ENCODE measurements at regions not wholly inside any gene's neighbourhood (a gene's known extent, or its start where the extent isn't known, plus 50 kb on each side); places are given as distances from the start of the nearest gene placed in this dataset.

DNA sequence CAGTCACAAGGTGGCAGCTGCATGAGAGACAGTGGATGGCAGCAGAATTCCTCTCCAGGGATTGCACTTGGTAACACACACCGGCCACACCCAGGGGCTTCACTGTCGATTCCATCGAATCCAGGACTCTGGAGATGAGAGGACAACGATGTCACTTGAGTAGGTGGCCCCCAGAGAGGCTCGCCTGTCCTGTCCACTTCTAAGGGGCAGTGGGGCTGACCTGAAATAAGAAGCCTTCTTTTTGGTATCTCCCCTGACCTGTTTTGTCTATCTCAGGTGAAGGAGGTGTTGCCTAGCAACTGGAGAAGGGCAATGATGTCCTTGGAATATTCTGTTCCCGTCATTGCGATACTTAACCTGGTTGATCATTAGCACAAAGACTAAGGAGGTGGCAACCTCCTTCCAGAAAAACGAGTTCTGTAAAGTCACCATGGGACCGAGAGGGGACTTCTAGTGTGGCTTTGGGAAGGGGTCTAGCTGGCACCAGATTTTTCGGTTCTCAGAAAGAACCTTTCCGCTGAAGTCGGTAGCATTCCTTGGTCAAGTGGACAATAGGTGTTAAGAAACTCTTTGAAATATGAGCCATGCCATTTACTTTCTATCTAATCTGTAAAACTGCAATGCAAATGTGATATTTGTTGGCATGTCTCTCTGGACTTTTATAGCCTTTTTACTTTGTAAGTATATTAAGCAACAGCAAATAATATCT, 85.2 kb upstream of the TMPRSS2 start:
- peak; percentile 51 to 64 for DNase-seq

DNA sequence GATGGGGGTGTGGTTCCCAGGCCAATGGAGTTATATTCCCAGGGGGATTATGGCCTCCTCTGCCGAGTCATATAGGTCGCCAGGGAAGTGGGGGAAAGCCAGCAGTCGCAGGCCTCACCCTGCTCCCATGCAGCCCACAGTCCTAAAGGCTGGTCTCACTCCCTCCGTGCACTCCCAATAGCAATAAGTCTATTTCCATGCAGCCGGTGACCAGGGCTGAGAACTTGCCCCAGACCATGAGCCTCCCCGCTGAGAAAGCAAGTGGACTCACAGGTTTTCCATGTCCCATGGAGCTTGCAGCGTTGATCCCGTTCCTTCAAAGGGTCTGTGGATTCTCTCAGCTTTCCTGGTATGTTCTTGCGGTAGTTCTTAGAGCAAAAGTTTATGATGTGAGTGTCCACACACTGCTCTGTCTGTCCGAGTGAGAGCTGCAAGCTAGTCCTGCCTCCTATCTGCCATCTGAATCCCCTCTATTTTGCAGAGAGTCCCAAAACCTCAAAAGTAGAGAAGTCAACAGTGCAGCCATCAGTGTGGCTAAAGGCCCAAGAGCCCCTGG, 81.7 kb upstream of the TMPRSS2 start:
- no peak for DNase-seq

DNA sequence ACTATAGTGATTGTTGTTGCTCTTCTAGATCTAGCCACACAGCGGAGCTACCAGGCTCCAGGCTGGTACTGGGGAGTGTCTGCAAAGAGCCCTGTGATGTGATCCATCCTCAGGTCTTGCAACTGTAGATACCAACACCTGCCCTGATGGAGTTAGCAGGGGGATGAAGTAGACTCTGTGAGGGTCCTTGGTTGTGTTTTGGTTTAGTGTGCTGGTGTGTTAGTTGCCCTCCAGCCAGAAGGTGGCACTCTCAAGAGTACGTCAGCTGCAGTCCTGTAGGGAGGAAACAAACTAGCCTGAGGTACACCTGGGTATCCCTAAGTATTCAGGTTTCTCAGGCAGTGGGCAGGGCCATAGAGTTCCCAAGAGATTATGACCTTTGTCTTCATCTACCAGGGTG, 81.2 kb upstream of the TMPRSS2 start:
- no peak for DNase-seq

DNA sequence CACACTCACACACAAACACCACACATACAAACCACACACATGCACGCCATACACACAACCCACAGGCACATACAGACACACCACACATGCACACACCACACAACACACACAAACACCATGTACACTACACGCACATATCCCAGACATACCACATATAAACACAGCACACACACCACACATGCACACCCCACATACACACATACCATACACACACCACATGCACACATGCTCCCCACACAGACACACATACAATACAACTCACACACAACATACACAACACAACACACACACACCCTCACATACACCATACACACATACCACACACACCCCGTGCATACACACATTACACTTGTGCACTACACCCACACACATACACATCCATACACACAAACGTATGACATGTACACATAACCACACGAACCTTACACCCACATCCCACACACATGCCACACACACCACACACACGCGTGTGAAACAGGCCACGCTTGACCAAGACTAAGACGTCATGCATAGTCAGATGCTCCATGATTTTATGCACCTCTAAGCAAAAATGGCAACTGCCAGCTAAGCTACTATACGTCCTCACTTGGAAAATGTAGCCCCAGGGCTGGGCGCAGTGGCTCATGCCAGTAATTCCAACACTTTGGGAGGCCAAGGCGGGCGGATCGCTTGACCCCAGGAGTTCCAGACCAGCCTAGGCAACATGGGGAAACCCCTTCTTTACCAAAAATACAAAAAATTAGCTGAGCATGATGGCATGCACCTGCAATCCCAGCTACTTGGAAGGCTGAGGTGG, 77.4 kb upstream of the TMPRSS2 start:
- no peak for DNase-seq

DNA sequence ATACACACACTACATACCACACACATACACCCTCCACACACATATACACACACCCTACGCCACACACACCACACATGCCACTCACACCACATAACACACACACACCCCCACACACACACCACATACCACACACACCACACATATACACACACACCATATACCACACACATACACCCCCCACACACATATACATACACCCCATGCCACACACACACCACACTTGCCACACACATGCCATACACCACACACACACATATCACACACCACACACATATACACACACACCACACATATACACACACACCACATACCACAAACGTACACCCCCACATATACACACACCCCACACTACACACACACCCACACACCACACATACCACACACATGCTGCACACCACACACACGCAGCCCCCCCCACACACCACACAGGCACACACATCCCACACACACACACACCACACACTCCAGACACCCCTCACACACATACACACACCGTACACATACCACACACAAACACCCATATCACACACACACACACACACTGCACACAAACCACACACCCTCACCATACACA, 76.7 kb upstream of the TMPRSS2 start:
- DNase-seq, result no peak

DNA sequence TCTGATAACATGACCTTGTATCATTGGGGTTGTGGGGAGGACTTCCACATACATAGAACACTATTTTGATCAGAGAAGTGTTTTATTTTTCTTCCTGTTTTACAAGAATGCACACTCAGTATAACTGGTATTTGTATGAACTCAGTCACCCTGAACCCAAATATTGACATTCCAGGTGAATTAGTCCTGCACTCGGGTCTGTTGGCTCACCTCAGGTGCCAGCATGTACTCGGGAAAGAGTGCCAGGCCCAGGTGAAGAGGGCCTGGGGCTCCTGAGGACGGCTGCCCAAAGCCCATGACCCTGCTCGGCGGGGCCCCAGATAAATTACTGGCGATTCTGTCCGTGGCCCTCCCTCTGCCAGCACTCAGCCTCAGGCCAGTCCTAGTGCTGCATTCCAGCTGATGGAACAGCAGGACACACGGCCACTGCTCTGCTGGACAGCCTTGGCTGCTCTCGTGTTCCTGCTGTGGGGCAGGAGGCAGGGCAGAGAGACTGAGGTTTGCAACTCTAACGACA, 75.4 kb upstream of the TMPRSS2 start:
- peak; percentile 47 to 58 for DNase-seq

DNA sequence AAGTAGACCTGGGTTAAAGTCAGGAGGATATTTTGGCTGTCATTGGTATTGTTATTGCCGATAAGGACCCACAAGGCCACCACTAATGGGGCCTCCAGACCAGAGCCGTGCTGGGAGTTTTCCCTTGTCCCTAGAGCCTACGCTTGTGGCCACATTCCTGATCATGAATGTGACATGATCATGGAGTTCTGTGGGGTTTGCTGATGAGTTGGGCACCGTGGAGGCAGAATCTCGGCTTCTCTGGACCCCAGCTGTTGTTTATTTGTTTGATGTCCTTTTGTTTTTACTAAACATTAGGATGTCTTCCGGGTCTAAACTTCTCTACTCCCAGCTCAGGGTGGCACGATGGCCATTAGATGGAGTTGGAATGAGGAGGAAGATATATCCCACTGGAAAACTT, 74.9 kb upstream of the TMPRSS2 start:
- DNase-seq, result no peak

DNA sequence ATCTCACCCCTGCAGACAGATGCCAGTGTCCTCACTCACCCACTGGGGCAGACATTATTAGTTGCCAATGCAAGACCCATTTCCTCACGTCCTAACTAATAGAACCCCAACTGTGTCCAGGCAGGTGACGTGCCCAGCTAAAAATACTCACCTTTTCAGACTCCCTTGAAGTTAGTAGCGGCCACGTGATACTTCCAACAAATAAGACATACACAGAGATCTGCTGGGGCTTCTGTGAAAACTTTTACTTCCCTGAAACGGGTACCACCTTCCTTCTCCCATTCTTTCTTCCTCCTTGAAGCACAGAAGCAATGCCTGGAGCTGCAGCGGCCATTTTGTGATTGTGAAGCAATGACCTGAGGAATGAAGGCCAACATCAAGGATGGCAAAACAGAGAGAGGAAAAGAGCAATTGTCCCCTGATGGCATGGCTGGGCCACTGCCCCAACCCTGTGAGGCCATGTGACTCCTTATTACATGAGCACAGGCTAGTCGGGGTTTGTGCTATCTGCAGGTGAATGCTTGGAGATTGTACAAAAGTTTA, 74.4 kb upstream of the TMPRSS2 start:
- DNase-seq, result no peak

DNA sequence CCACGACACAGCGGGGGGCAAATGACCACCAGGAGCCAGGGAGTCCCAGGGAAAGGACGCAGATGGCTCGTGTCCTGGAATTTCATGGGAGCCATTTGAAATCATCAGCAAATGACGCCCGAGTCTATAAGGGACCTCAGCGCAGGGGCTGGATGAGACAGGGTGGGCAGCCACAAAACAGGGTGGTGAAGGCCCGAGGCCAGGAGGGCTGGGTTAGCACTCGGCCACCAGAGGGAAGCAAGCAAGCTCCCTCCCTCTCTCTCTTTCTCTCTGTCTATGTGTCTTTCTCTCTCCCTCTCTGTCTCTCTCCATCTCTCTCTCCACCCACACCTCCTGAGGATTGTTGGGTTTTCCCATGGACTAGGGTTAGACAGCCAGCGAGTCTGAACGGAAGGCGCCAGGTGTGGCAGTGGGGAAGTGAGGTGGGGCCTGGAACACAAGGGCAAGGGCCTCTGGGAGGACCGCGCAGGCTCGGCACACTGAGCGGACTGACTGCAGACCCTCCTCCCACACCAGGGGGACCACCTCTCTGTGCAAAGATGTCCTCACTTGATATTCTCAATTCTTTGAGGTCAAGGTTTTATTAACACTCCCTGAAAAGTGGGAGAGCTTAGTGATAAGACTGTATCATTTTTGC, 73.8 kb upstream of the TMPRSS2 start:
- no peak for DNase-seq

DNA sequence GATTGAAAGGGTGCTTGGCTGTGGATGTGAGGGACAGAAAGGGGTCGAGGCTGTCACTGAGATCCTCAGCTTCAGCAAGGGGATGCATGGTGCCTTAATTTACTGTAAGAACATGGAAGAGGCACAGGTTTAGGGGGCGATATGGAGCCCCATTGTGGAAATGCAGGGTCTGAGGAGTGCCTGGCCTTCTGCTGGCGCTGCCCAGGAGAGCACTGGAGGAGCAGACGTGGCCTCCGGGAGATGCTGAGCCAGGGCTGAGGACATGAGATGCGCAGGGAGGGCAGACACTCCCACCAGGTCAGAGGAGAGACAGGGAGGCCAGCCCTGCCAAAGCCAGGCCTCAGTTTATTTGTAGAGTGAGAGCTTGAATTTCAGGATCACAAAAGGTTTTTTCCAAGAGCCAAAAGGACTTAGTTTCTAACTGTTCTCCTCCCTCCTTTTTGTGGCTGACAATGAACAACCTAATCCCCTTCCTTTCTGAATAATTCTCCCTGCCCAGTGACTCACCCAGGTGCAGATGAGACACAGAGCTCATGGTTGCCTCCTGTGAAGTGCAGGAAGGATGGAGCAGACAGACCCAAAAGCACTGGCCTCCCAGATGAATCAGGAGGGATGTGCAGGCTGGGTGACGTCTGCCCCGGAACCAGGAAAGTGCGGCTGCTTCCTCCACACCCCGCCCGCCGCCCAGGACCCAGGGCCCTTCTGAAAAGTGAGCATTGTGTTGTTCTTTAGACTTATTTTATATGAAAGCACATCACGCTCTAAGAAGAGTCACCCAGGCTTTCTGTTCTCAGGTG, 73.0 kb upstream of the TMPRSS2 start:
- DNase-seq, result no peak

DNA sequence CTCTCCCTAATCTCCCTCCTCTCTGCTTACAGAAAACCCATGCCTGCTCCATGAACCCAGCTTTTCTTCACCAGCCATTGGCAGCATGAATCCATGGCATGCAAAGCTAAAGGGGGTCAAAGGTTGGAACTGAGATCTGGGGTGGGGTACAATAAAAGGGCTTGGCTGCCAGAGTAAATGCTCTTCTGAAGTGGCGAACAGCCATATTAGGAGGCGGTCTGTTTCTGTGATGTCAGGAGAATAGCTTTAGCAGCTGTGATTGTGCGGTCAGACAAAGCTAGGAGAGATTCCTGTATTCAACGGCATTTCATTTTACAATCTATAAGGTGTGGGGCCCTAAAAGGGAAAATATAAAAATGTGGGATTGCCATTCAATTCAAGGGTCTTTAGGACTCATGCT, 71.7 kb upstream of the TMPRSS2 start:
- no peak for DNase-seq

DNA sequence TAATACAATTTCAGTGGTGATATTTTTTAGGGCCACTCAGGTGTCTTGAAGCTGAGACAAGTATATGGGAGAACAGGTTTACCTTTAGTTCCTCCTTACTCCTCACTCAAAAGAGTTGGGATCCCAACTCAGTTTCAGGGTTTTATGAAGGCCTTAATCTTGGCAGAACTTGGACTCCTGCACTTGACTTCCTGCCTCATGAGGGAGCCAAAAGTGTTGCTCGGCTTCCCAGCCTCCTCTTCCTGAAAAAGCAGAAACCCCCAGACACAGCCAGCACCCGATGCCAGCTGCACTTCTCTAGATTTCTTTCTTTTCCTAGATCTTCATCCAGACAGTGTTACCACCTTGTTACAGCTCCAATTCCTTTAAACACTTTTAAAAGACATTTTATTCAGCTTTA, 70.8 kb upstream of the TMPRSS2 start:
- DNase-seq, result no peak

DNA sequence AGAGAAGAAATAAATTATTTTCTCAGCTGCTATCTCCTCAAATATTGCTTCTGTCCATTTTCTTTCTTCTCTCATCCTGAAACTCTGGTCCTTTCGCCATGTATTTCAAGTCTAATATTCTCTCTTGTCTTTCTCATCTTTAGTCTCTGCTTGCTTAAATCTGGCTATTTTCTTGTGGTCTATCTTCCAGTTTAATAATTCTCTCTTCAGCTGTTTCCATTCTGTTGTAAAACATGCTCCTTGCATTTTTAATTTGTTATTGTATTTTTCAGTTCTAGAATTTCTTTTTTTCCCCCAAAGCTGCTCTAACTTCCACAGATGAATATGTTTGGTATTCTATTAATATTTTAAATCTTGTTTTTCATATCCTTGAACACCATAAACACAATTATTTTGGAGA, 70.1 kb upstream of the TMPRSS2 start:
- no peak for DNase-seq

DNA sequence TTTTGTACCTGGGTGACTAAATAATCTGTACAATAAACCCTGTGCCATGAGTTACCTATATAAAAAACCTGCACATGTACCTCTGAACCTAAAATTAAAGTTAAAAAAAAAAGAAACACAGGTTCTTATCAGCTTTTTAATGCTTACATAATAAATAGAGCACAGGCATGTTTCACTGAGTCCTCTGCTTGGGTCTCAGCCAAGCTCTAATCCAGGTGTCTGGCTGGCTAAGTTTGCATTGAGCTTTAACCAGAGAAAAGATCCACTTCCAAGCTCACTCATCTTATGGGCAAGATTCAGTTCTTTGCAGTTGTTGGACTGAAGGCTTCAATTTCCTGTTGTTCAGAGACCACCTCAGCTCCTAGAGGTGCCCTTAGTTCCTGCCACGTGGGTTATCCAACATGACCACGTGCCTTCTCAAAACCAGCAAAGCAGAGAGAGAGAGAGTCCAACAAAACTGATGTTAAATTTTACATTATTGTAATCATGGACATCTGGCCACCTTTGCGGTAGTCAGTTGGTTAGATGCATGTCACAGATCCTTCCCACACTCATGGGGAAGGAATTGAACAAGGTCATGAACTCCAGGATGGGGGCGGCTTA, 68.2 kb upstream of the TMPRSS2 start:
- no peak for DNase-seq

DNA sequence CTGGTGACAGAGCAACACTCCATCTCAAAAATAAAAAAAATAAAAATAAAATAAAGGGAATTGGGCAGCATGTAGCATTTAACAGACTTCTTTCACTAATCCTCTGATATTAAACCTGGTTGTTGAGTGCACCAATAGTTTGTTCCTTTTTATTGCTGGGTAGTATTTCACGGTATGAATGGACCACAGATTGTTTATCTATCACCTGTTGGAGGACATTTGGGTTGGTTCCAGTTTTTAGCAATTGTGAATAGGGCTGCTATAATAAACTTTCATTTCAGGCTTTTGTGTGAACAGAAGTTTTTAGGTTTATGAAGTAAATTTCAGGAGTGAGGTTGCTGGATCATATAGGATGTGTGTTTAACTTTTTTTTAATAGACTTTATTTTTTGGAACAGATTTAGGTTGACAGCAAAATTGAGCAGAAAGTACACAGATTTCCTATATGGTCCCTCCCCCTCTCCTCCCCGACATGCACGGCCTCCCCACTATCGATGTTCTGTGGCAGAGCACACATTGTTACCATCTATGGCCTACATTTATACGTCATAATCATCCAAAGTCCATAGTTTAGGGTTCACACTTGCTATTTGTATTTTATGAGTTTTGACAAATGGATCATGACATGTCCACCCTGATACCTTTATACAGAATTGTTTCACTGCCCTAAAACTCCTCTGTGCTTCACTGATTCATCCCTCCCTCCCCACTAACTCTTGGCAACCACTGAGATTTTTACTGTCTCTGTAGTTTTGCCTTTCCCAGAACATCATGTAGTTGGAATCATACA, 66.1 kb upstream of the TMPRSS2 start:
- DNase-seq, result no peak

DNA sequence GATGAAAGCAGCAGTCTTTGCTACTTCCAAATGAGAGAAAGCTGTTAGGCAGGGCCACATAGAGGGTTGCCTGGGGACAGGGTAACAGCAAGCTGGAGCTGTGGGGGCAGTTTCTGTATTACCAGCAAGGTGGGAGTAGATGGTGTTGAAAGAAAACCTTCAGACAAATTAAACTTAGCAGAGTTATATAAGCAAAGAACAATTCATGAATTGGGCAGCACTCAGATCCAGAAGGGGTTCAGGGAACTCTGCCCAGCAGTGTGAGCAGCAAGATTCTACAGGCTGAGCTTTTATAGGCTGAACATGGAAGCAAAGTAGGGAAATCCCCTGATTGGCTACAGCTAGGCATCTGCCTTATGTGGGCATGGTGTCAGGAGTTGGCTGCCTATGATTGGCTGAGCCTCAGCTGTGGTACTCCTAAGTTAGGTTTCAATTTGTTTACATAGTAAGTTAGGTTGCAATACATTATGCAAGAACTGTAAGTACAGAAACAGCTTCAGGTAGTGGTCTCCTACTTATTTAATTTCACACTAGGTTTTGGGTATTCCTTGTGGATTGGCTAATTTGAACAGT, 64.1 kb upstream of the TMPRSS2 start:
- no peak for DNase-seq

DNA sequence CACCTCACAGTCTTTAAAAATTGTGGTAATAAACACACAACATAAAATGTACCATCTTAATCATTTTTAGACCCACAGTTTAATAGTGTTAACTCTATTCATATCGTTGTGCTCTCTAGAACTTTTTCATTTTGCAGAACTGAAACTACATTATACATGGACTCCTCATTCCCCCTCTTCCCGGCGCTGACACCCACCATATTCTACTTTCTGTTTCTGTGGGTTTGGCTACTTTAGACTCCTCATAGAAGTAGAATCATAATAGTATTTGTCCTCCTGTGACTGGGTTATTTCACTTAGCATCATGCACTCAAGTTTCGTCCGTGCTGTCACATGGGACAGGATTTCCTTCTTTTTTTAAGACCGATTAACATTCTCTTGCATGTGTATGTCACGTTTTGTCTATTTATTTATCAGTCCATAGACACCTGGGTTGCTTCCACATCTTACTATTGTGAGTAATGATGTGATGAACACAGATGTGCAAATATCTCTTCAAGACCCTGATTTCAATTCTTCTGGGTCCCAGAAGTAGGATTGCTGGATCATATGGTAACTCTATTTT, 62.9 kb upstream of the TMPRSS2 start:
- no peak for DNase-seq

DNA sequence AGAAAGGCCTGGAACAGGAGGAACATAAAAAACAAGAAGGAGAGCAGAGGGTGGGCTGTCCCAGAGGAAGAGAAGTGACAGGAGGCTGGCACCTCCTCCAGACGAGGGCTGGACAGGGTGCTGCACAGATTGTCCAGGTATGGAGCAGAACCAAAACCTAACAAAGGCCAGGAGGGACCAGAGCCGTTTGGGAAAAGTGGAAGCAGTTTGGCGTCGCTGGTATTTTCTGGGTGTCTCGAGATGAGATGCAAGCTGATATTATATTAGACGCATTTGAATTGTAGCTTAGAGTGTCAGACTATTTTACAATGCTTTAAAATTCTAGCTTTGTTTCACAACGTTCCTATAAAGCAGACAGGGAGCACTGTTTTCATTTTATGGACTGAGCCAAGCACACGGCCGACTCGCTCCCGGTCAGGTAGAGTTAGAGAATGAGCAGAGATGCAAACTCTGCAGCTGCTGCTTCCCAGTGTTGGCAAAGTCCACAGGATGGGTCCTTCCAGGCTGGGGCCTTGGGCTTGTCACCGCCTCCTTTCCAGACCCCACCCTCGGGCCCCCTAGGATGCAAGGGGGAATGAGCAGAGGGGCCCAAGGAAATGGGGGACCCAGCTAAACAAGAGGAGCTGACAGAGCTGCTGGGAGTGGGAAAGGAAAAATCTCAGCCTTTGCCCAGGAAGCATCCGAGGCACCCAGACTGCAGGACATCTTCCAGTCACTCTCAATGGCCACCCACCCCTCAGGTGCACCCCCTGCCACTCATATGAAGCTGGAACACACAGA, 60.8 kb upstream of the TMPRSS2 start:
- DNase-seq, result no peak
